Body of pancreas (tissue), 4 donors: ENCODE measurements at regions not wholly inside any gene's neighbourhood (a gene's known extent, or its start where the extent isn't known, plus 50 kb on each side); places are given as distances from the start of the nearest gene placed in this dataset.

Source experiments
- POLR2A ChIP-seq, 3 donors: fragments of 450-650 bp; IDR thresholded peaks; one replicate each; pipeline ENCODE4 v1.6.1; 2016; ENCODE audit warnings: antibody characterized with exemption in 3 of 3, mild to moderate bottlenecking in 2 of 3
- TF ChIP-seq, protein P1 (sequence below), 7 experiments: fragments of 450-650 bp in 4 of 7; fragments of 200-600 bp in 3 of 7; sonication (generic) in 3 of 7; IDR thresholded peaks; one replicate each; pipeline ENCODE4 v1.5.1; 2016 to 2019; ENCODE audit warnings: antibody characterized with exemption in 7 of 7

DNA sequence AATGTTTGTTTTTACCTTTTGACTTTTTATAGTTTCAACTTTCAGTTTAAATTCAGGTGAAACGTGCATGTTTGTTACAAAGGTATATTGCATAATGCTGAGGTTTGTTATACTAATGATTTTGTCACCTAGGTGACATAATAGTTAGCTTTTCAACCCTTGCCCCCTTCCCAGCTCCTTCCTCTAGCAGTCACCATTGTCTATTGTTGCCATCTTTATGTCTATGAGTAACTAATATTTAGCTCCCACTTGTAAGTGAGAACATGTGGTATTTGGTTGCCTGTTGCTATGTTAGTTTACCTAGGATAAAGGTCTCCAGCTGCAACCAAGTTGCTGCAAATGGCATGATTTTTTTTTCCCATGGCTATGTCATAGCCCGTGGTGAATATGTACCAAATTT is 322.3 kb upstream of the SETBP1 start:
- TF ChIP-seq, protein P1, sequence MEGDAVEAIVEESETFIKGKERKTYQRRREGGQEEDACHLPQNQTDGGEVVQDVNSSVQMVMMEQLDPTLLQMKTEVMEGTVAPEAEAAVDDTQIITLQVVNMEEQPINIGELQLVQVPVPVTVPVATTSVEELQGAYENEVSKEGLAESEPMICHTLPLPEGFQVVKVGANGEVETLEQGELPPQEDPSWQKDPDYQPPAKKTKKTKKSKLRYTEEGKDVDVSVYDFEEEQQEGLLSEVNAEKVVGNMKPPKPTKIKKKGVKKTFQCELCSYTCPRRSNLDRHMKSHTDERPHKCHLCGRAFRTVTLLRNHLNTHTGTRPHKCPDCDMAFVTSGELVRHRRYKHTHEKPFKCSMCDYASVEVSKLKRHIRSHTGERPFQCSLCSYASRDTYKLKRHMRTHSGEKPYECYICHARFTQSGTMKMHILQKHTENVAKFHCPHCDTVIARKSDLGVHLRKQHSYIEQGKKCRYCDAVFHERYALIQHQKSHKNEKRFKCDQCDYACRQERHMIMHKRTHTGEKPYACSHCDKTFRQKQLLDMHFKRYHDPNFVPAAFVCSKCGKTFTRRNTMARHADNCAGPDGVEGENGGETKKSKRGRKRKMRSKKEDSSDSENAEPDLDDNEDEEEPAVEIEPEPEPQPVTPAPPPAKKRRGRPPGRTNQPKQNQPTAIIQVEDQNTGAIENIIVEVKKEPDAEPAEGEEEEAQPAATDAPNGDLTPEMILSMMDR (IDR thresholded peaks at IDR 0.05): no peak
- TF ChIP-seq POLR2A (IDR thresholded peaks at IDR 0.05): no peak
